ENCODE measurements at regions not wholly inside any gene's neighbourhood (a gene's known extent, or its start where the extent isn't known, plus 50 kb on each side); places are given as distances from the start of the nearest gene placed in this dataset.

DNA sequence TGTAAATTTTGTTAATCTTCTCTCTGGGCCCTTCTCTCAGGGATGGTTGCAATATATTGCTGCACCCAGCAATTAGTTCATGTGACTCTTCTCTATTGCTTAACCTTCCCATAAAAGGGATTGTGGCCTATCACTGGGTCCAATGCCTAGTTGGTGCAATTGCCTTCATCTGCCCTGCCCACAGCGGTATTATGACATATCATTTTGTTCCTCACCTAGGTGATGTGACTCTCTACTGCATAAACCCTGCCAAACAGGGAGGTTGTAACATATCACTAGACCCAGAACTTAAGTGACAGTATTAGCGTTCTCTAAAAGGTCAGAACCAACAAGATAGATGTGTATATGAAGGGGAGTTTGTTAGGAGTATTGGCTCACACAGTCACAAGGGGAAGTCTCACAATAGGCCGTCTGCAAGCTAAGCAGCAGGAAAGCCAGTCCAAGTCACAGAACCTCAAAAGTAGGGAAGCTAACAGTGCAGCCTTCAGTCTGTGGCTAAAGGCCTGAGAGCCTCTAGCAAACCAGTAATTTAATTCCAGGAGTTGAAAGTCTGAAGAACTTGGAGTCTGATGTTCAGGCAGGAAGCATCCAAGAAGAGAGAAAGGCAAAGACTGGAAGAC, 317.8 kb downstream of the RPS4Y2 start:
- Mint-ChIP-seq H3K36me3 (ENCODE audit: insufficient read depth) (no peaks in the 10 kb centered on the region), H3K27me3 (no peaks in the 10 kb centered on the region), H3K9me3 (no peaks in the 10 kb centered on the region), H3K4me3 (no peak overlapping the region), H3K27ac (no peak overlapping the region), H3K4me1 (ENCODE audit: low read depth in 2 of 2) (no peaks in the 10 kb centered on the region)
- ATAC-seq (replicated peaks) (no peak), DNase-seq (no peak)

DNA sequence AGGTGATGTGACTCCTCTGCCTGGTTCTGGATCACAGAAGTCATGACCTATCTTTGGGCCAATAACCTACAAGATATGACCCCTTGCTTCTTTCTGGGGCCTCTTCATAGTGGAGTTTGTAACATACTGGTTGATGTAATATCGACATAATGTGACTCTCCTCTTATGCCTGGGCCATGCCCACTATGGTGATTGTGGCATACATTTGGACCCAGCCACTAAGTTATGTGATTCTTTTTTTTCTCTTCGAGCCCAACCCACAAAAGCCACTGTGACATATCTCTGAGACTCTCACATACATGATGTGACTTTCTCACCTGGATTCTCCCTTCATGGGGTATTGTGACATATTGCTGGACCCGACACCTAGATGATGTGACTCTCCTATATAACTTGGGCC, 319.8 kb downstream of the RPS4Y2 start:
- no peak overlapping the region for H3K4me3 Mint-ChIP-seq
- H3K36me3 Mint-ChIP-seq (ENCODE audit: insufficient read depth), result no peaks in the 10 kb centered on the region
- DNase-seq (no peak), ATAC-seq (replicated peaks) (no peak)
- no peaks in the 10 kb centered on the region for H3K27me3 Mint-ChIP-seq
- no peaks in the 10 kb centered on the region for H3K9me3 Mint-ChIP-seq
- no peak overlapping the region for H3K27ac Mint-ChIP-seq
- H3K4me1 Mint-ChIP-seq (ENCODE audit: low read depth in 2 of 2), result no peaks in the 10 kb centered on the region

GRCh38 chrY:21079670-21080069, 323.8 kb downstream of the RPS4Y2 start:
- DNase-seq (no peak), ATAC-seq (replicated peaks) (no peak)
- Mint-ChIP-seq H3K4me1 (ENCODE audit: low read depth in 2 of 2) (peaks cover 0 to 4% of the 10 kb centered on the region in 2 donors), H3K4me3 (no peak overlapping the region), H3K9me3 (no peaks in the 10 kb centered on the region), H3K27me3 (no peaks in the 10 kb centered on the region), H3K36me3 (ENCODE audit: insufficient read depth) (no peaks in the 10 kb centered on the region), H3K27ac (no peak overlapping the region)

DNA sequence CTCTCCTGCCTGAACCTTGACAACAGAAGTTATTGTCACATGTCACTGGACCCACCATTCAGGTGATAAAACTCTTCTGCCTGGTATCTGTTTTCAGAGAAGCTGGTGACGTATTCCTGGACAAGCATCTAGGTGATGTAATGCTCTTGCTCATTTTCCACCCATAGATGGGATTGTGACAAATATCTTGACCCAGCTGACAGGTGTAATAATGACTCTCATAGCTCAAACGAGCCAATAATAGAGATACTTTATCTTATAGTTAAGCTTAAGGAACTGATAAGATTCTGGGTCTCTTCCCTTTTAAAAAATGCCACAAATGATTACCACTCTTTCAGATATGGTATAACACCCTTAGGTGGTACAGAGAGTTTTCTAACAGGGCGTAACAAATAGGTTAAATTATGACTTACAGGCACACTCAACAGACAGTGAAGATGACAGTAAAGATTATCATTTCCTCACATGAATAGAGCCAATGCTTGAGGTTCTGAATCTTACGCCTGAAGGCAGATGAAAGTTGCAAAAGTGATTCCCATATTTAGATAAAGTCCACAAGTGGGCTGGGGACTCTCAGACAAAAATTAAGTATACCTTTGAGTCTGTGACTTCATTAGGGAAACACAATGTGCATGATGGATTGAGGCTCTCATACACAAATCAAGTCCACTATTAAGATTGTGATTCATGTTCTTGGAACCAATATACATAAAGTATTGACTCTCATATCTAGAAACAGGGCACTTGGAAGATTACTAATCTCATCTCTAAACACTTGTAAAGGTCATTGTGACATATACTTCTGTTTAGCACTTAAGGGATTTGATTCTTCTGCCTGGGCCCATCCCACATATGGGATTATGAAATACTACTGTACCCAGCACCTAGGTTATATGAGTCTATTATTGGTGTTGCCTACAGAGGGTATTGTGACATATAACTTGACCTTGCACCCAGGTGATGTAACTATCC, 326.0 kb downstream of the RPS4Y2 start:
- Mint-ChIP-seq H3K4me3 (no peak overlapping the region), H3K27ac (no peak overlapping the region), H3K4me1 (ENCODE audit: low read depth in 2 of 2) (peaks cover 0 to 4% of the 10 kb centered on the region in 2 donors), H3K9me3 (no peaks in the 10 kb centered on the region), H3K36me3 (ENCODE audit: insufficient read depth) (no peaks in the 10 kb centered on the region), H3K27me3 (no peaks in the 10 kb centered on the region)
- DNase-seq (no peak), ATAC-seq (replicated peaks) (no peak)

GRCh38 chrY:21082639-21083038, 326.7 kb downstream of the RPS4Y2 start:
- no peak for DNase-seq
- no peak overlapping the region for H3K27ac Mint-ChIP-seq
- peaks cover 0 to 2% of the 10 kb centered on the region in 2 donors for H3K9me3 Mint-ChIP-seq
- no peaks in the 10 kb centered on the region for H3K36me3 Mint-ChIP-seq (ENCODE audit: insufficient read depth)
- no peaks in the 10 kb centered on the region for H3K27me3 Mint-ChIP-seq
- H3K4me1 Mint-ChIP-seq (ENCODE audit: low read depth in 2 of 2), result peaks cover 0 to 4% of the 10 kb centered on the region in 2 donors
- ATAC-seq (replicated peaks), result no peak
- no peak overlapping the region for H3K4me3 Mint-ChIP-seq

- DNase-seq, result no peak
Observed at GRCh38 chrY:21091909-21092308, 336.0 kb downstream of the RPS4Y2 start.

GRCh38 chrY:21102507-21102906, 346.6 kb downstream of the RPS4Y2 start:
- H3K4me3 Mint-ChIP-seq, result no peak overlapping the region
- H3K27ac Mint-ChIP-seq, result no peak overlapping the region
- H3K36me3 Mint-ChIP-seq (ENCODE audit: insufficient read depth), result no peaks in the 10 kb centered on the region
- DNase-seq, result no peak
- H3K9me3 Mint-ChIP-seq, result no peaks in the 10 kb centered on the region
- ATAC-seq (replicated peaks), result no peak
- no peaks in the 10 kb centered on the region for H3K27me3 Mint-ChIP-seq
- H3K4me1 Mint-ChIP-seq (ENCODE audit: low read depth in 2 of 2), result peaks cover 0 to 6% of the 10 kb centered on the region in 2 donors

More at GRCh38 chrY:21091909-21092308, 336.0 kb downstream of the RPS4Y2 start:
- Mint-ChIP-seq H3K27me3 (no peaks in the 10 kb centered on the region), H3K4me3 (no peak overlapping the region), H3K9me3 (peaks cover 0 to 2% of the 10 kb centered on the region in 2 donors), H3K27ac (no peak overlapping the region), H3K4me1 (ENCODE audit: low read depth in 2 of 2) (no peaks in the 10 kb centered on the region), H3K36me3 (ENCODE audit: insufficient read depth) (no peaks in the 10 kb centered on the region)
- no peak for ATAC-seq (replicated peaks)

- DNase-seq (no peak), ATAC-seq (replicated peaks) (no peak)
- Mint-ChIP-seq H3K4me3 (no peak overlapping the region), H3K27me3 (no peaks in the 10 kb centered on the region), H3K36me3 (ENCODE audit: insufficient read depth) (no peaks in the 10 kb centered on the region), H3K27ac (no peak overlapping the region), H3K9me3 (no peaks in the 10 kb centered on the region), H3K4me1 (ENCODE audit: low read depth in 2 of 2) (peaks cover 0 to 6% of the 10 kb centered on the region in 2 donors)
Observed at GRCh38 chrY:21103885-21104284, 348.0 kb downstream of the RPS4Y2 start.

DNA sequence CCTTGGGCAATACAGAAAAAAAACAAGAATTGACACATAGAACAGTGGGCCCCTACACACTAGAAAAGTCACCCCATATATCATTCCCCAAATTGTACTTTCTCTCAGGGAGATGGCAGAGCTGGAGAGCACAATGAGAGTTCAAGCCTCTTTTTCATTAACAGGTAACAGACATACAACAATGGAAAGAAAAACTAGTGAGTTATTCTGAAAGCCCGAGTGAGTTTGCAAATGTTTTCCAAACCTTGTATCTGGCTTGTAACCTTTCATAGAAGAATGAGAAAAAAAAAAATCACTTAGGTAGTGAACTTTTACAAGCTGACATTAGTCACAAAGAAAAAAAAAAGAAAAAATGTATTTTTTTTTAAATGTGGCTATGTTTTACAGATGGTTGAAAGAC, 349.6 kb downstream of the RPS4Y2 start:
- Mint-ChIP-seq H3K27ac (no peak overlapping the region), H3K36me3 (ENCODE audit: insufficient read depth) (no peaks in the 10 kb centered on the region), H3K9me3 (no peaks in the 10 kb centered on the region), H3K4me3 (no peak overlapping the region), H3K4me1 (ENCODE audit: low read depth in 2 of 2) (peaks cover 0 to 6% of the 10 kb centered on the region in 2 donors), H3K27me3 (no peaks in the 10 kb centered on the region)
- ATAC-seq (replicated peaks) (no peak), DNase-seq (no peak)

GRCh38 chrY:21111313-21111712, 355.4 kb downstream of the RPS4Y2 start:
- Mint-ChIP-seq H3K36me3 (ENCODE audit: insufficient read depth) (no peaks in the 10 kb centered on the region), H3K27me3 (no peaks in the 10 kb centered on the region), H3K4me3 (no peak overlapping the region), H3K9me3 (no peaks in the 10 kb centered on the region), H3K27ac (no peak overlapping the region), H3K4me1 (ENCODE audit: low read depth in 2 of 2) (no peaks in the 10 kb centered on the region)
- no peak for DNase-seq
- no peak for ATAC-seq (replicated peaks)

DNA sequence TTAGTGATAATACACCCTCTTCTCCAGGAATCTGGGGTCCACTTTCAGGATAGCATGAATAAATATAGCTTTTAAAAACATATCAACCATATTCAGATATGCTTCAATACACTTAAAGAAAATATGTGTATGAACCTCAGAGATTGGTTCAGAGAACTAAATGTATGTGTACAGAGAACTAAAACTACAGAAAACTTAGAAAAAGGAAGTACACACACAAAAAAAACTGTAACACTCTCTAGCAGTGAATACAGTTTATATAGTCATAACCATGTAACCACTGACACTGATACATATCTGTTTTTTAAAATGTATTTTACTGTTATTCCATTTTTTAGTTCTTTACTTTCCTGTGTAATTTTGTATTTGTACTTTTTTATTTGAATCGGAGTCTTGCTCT, 365.2 kb downstream of the RPS4Y2 start:
- no peak for DNase-seq
- H3K27me3 Mint-ChIP-seq, result no peaks in the 10 kb centered on the region
- ATAC-seq (replicated peaks), result no peak
- no peak overlapping the region for H3K27ac Mint-ChIP-seq
- no peaks in the 10 kb centered on the region for H3K9me3 Mint-ChIP-seq
- H3K36me3 Mint-ChIP-seq (ENCODE audit: insufficient read depth), result no peaks in the 10 kb centered on the region
- no peaks in the 10 kb centered on the region for H3K4me1 Mint-ChIP-seq (ENCODE audit: low read depth in 2 of 2)
- no peak overlapping the region for H3K4me3 Mint-ChIP-seq

DNA sequence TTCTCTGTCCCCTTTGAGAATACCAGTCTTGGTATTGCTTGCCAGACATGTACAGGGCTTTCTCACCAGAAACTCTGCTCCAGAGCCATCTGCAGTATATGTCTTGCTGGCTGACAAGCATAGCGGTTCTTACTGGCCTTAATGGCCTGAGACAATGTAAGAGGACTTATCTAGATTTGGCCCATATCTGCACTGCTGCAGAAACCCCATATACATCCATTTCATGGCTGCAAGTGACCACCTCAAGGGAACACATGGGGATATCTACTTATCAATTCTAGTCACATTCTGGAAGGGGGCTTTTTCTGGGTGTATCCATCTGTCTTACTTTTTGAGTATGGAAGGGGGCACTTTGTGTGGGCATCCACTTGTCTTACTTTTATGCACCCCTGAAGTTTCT, 375.5 kb upstream of the RBMY1B start:
- Mint-ChIP-seq H3K27ac (no peak overlapping the region), H3K4me3 (no peak overlapping the region), H3K4me1 (ENCODE audit: low read depth in 2 of 2) (no peaks in the 10 kb centered on the region), H3K9me3 (no peaks in the 10 kb centered on the region), H3K36me3 (ENCODE audit: insufficient read depth) (no peaks in the 10 kb centered on the region), H3K27me3 (peaks cover 0 to 5% of the 10 kb centered on the region in 2 donors)
- no peak for ATAC-seq (replicated peaks)
- DNase-seq, result no peak

DNA sequence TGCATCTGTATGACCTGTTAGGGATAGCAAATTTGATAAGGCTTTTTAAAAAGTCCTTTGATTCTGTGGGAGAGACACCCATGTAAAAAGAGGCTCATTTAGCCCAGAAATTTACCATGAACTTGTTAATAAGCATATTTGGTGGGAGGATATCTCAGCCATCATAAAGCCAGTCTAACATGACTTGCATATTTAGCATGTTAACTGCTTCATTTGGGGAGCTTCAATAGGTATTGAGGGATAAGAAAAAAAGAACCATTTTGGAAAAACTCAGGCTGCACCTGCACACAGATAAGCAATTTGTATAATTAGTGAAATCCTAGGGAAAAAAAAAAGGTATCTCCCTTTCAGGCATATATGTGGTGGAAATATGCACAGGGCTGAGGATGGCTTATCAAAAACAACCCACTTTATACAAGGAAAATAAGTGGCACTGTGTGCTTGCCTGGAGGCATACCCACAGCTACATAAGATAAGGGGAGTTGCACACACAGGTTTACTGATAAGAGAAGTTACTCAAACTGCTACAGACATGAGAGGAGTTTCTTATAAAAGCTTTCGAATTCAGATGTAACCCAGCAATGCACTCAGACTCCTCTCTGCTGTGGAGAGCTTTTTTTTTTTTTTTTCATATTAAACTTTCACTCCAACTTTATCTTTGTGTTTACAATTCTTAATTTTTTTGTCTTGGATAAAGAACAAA, 372.9 kb upstream of the RBMY1B start:
- no peak overlapping the region for H3K27ac Mint-ChIP-seq
- DNase-seq, result no peak

More for the DNA sequence above, 372.9 kb upstream of the RBMY1B start:
- Mint-ChIP-seq H3K36me3 (ENCODE audit: insufficient read depth) (no peaks in the 10 kb centered on the region), H3K4me3 (no peak overlapping the region), H3K27me3 (no peaks in the 10 kb centered on the region), H3K9me3 (no peaks in the 10 kb centered on the region), H3K4me1 (ENCODE audit: low read depth in 2 of 2) (no peaks in the 10 kb centered on the region)
- ATAC-seq (replicated peaks), result no peak
